Activated CD8-positive, alpha-beta memory T cell treated with anti-CD3 and anti-CD28 coated beads, Interleukin-2, amount 50 U/mL, for 1 hour (primary cell): ENCODE measurements at regions not wholly inside any gene's neighbourhood (a gene's known extent, or its start where the extent isn't known, plus 50 kb on each side); places are given as distances from the start of the nearest gene placed in this dataset.

Source experiments
- DNase-seq: peaks from one replicate; pipeline ENCODE4 v3.0.0-alpha.2; 2020; ENCODE audit errors: extremely low read depth

DNA sequence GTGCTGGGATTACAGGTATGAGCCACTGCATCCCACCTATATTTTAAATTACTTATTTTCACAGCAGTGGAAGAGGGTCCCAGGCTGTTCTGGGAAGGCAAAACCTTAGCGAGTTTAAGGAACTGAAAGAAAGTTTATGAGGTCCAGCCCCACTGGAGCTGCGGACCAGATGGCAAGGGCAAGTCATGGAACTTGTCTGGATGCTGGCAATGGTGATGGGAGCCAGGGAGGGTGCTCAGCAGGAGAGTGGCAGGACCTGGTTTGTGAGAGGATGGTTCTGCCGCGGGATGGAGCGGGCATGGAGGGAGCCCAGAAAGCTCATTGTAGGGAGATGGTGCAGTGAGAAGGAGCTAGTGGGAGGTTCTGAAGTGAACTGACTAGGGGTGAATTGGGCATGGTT is 50.6 kb upstream of the SLC45A1 start:
- no peak for DNase-seq

DNA sequence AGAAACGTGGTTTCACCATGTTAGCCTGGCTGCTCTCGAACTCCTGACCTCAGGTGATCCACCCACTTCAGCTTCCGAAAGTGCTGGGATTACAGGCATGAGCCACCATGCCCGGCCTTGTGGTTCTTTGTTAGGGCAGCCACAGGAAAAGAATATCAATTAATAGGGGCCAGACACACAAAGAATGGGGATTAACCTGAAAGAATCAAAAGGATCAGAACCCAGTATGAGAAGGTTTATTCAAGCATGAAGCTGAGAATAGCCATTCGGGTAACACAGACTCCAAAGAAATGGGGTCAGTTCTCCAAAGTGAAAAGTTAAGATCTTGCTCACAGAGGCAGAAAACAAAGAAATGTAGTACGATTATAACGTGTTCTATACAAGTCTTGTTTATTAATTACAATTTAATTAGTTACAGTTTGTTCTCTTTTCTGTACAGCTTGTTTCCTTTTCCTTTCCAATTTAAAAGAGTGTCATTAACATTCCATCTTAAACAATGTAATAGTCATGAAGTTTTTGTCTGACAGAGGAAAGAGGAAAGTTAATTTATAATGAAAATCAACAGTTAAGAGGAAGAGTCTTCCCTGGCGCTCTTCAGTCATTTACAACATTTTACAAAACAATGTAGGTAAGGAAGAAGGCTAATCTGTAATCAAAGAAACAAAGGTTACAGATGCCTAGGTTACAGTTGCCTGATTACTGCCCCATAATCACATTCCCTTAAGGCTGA is 51.3 kb upstream of the SLC45A1 start:
- DNase-seq, result no peak

DNA sequence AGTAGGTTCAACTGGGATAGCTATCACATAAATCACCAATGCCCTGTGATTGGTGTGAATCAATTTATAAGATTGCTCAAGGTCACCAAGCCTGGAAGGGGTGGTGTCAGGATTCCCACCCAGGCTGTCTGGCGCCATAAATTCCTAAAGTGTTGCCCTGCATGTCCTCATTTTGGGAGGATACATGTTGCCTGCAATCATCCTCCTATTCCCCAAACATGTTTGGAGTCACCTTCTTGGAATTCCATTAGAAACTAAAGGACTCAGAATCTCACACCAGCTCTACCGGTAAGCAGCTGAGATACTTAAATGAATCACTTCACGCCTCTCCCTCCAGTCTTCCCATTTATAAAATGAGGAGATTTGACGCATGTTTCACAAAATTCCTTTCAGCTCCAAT is 54.1 kb upstream of the SLC45A1 start:
- DNase-seq, result no peak

DNA sequence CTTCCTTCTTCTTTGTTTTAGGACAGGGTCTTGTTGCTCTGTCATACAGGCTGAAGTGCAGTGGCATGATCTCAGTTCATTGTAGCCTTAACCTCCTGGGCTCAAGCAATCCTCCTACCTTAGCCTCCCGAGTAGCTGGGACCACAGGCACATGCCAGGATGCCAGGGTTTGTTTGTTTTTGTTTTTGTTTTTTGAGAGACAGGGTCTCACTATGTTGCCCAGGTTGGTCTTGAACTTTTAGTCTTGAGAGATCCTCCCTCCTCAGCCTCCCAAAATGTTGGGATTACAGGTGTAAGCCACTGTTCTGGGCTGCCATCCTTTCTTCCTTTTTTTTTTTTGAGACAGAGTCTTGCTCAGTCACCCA is 56.5 kb upstream of the SLC45A1 start:
- no peak for DNase-seq

DNA sequence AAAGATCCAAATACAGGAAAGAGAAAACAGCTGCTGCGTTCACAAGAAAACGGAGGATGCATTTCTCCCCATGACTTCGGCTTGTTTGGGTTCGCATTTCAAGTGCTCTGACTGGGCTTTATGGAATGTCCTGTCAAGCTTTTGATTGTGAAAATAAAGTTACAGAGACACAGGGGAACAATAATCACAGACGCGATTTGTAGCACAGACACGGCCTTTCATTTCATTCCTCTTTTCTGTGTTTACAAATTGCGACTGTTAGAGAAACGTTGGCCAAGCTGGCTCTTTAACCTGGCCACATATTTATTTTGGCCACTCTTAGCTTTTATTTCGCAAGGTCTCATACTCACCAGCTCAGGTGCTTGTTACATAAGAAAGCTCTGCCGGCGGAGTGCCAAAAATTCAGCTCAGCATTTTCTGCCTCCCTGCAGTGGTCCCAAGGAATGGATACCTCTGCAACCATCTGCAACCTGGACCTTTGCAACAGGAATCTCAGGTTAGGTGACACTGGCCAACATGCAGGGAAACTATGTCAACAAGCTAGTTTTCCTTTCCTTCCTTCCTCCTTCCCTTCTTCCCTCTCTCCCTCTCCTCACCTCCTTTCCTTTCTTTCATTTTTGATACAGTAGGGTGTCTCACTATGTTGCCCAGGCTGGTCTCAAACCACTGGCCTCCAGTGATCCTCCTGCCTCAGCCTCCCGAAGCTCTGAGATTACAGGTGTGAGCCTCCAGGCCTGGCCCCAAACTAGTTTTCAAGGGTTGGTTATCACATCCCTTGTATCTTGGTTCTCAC is 58.2 kb upstream of the SLC45A1 start:
- no peak for DNase-seq

DNA sequence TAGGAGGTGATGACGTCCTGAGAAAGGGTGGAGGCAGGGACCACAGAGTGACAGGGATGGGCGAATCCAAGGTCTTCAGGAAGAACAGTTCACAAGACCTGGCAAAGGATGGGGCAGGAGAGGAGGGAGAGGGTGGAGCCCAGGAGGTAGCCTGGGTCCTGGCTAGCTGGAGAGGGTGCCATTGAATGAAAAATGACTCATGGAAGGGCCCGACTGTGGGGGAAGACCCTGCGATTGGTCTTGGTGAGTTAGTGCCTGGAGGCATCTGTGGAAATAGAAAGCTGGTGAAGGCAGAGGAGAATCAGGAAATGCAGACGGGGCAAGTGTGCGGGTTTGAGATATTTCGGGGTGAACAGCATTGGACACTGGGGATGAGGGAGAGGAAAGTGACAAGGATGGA is 60.3 kb upstream of the SLC45A1 start:
- DNase-seq, result no peak

DNA sequence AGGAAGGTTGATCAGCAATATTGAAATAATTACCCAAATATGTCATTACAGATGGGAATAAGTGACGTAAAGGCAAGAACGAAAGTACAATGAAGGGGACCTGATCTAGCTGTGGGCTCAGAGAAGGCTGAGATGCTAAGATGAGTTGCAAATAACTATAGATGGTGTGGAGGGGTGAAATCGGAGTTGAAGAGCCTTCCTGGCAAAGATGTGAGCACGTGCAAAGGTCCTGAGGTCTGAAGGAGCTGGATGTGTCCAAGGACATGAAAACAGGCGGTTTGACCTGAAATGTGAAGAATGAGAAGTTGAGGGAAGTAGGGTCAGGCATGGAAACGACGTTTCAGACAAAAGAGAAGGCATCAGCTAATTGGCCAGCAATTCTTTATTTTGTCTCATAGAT is 61.6 kb upstream of the SLC45A1 start:
- no peak for DNase-seq

DNA sequence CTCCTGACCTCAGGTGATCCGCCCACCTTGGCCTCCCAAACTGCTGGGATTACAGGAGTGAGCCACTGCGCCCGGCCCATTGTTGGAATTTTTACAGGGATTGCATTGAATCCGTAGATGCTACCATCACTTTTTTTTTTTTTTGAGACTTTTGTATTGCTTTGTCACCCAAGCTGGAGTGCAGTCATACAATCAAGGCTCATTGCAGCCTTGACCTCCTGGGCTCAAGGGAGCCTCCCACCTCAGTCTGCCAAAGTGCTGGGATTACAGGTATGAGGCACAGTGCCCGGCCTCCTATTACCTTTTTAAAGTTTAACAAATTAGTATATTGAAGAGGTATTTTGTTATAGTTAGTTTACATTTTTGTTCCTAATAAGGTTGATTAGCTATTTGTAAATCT is 62.2 kb upstream of the SLC45A1 start:
- DNase-seq, result no peak

DNA sequence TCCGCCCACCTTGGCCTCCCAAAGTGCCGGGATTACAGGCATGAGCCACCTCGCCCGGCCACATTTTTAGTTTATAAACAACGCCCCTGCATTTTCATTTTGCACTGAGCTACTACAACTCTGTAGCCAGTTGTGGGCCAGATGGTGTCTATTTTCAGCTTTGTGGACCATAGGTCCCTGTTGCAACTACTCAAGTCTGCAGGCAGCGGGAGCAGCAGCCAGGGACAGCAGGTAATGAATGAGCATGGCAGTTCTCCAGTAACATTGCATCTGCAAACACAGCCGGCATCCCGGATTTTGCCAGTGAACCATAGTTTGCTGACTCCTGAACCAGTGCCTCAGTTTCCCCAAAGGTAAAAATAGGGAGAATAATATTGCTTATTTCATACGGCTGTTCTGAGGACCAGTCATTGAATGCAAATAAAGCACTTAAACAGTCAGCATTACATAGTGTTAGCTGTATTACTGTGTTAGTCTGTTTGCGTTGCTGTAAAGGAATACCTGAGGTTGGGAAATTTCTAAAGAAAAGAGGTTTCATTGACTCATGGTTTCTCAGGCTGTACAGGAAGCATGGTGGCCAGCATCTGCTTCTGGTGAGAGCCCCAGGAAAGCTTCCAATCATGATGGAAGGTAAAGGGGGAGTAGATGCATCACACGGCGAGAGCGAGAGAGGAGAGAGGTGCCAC is 65.5 kb upstream of the SLC45A1 start:
- no peak for DNase-seq

DNA sequence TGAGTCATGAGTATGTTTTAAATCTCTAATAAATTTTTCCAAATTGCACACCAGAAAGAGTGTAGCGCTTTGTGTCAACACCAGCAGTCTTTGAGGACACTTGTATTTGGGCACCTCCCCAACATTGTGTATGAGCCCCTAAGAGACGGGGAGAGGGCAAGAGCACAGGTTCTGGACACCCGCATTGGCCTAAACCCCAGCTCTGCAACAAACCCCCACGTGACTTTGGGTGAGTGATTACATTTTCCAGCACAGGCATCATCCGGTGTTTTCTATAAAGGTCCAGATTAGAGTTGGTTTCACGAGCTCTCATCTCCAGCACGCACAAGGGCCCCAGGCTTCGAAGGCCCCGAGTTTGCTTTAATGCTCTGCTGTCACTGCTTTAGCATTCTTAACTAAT is 66.3 kb upstream of the SLC45A1 start:
- DNase-seq, result no peak

DNA sequence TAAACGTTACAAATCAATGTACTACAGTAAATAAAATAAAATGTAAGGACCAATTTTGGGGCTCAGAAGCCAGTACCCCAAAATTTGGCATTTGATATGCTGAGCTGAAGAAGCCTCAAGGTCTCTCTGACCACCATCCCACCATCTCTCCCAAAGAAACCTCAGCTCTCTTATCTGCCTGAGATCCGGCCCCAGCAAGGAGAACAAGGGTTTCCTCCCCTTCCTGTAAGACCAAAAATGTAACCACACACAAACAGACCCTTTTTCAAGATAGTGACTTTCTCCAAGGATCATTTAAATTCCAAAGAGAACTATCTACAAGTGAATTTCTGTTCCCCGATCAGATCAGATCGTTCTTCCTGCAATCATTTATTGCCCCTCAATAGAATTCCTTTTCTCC is 68.1 kb upstream of the SLC45A1 start:
- DNase-seq, result no peak

DNA sequence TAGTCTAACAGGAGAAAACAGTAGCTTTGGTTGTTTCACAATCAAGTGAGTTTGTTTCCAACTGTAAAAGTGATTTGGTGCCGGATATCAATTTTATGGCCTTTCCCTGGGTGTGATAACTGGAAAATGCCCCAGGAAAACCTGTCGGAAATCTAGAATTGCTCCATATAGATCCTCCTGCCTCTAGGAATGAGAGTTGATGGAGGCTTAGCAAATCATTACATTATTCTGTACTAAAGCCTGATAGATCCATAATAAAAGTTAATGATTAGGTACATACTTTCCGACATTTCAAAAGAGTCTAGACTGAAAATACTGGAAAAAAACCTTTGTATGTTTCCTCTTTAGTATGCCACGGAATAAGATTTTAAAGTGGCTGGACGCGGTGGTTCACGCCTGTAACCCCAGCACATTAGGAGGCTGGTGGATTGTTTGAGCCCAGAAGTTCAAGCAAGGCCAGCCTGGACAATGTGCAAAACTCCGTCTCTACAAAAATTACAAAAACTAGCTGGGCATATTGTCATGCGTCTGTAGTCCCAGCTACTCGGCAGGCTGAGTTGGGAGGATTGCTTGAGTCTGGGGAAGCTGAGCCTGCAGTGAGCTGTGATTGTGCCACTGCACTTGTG is 70.0 kb upstream of the SLC45A1 start:
- no peak for DNase-seq

DNA sequence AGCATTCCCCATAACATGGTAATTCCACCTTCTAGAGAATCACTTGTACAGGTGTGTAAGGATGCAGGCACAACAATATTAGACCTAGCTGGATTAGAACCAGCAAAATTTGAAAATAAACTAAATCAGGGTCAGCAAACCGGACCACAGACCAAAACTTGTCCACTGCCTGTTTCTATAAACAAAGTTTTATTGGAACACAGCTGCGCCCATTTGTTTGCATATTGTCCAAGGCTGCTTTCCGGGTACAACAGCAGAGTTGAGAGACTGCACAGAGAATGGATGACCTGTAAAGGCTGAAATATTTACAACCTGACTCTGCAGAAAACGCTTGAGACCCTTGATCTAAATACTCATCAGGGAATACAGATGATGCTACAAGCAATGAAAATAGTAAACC is 73.6 kb upstream of the SLC45A1 start:
- DNase-seq, result no peak

DNA sequence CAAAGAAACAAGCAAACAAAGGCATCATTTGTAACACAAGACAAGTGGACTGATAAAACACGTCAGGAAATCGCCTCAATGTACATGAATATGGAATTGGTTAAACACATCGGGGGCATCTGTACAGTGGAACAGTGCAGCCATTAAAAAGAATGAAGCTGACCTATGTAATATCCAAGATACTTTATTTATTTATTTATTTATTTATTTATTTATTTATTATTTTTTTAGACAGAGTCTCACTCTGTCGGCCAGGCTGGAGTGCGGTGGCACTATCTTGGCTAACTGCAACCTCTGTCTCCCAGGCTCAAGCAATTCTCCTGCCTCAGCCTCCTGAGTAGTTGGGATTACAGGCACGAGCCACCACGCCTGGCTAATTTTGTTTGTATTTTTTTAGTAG is 75.4 kb upstream of the SLC45A1 start:
- no peak for DNase-seq

DNA sequence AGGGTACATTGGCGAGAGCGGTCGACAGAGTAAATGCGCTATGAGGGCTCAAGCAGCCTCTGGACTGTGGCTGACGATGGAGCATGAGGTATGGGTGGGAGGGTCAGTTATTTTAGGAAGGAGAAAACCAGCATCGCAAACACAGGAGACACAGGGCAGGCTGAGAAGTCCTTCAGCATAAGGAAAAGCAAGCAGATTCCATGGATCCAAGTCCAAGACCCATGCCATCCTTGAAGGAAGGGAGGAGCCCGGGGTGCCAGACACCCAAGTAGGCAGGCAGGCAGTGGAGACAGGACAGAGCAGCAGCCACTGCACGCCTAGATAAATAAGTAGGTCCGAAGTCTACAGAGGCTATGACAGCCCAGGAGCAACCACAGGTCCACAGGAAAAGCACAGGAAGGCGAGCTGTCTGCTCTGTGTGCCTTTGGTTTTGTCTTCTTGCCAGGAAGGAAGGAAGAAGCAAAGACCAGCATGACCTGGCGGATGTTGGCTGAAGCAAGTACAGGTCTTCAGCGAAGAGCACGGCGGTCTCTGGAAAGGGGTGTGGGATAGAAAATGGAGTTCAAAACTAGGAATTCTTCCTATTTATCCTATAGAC is 76.4 kb upstream of the SLC45A1 start:
- DNase-seq, result no peak

DNA sequence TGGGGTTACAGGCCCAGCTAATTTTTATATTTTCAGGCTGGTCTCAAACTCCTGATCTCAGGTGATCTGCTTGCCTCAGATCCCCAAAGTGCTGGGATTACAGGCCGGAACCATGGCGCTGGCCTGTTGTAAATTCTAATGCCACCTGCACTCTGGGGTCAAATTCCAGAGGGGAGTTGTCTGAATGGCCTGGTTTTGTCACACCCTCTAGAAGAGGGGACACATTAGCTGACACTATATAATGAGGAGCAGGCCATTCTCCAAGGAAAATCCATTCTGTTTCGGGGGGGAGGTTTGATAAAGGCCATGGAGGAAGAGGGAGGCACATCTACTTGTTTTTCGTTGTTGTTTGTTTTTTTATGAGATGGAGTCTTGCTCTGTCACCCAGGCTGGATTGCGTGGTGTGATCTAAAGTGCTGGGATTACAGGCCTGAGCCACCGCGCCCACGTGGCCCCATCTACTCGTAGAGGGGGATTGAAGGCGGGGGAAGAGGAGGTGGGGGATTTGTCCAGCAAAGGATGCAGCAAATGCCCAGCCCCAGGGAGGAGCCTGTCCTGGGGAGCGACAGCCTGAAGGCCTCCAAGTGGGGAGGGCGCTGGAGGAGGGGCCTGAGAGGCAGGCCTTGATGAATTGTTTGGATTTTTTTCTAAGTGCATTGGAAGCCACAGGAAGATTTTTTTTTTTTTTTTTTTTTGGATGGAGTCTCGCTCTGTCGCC is 78.4 kb upstream of the SLC45A1 start:
- no peak for DNase-seq

DNA sequence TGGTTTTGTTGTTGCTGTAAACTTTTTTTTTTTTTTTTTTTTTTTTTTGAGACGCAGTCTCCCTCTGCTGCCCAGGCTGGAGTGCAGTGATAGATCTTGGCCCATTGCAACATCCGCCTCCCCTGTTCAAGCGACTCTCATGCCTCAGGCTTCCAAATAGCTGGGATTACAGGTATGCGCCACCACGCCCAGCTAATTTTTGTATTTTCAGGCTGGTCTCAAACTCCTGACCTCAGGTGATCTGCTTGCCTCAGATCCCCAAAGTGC is 78.9 kb upstream of the SLC45A1 start:
- no peak for DNase-seq

DNA sequence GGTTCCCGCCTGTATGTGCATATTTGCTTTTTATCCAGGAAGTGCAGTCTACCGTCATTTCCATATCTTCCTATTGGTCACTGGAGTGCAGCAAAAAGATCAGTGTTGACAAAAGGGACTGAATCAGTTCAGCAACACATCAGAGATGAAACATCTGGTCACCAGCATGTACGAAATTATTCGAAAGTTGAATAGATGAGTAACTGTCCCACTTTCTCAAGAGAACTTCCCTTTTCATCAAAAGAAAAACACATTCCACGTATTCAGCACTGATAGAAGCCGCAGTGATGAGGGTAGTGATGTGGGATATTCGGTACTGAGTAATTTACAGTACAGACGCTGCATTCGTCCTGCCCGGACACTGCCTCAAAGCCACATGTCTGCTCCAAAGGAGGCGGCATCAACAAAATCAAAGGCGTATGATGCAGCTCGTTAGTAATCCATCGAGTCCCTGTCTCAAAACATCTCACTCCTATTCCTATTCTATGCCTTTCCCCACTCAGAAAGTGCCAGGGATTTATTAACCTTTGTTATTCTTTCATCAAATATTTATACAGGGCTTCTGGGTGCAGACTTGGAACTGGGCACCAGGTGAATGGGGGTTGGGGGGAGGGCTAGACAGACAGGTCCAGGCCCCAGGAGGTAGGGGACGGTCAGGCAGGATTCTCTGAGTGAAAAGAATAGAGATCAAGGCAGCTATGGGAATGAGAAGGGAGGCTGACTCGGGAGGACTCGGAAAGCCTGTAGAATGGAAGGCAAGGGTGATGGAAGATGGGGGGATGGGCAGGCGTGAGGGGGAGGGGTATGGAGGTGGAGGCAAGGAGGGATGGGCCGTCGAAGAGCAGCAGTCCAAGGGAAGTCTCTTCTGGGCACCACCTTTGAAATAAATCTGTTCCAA is 79.5 kb upstream of the SLC45A1 start:
- no peak for DNase-seq

DNA sequence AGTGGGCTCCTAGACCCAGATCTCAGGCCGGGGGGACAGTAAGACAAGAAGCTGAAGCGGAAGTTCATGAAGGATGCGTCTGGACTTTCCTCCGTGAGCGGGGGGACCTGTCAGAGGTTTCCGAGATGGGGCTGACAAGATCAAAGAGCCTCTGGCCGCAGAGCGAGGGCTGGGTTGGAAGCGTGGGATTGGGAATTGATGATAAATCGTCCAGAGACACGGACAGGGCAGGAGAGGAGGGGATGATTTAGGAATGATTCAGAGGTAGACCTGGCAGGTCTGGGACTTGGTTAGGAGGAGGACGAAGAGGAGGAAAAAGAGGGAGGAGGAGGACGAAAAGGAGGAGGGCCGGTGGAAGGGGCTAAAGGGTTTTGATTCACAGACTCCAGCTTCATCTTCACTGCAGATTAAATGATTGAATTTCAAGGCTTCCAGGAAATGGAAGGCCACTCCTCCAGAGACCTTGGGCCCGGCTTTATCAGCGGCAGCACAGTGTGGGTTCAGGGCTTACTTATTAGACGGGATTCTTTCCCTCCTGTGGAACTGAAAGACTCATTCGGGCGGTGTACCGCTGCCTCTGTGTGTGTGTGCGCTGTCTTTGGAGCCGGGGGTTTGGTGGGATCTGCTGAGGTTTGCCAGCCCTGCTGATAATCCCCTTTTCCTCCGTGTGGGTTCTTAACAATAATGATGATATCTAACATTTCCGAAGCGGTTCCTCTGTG is 85.7 kb upstream of the SLC45A1 start:
- no peak for DNase-seq

DNA sequence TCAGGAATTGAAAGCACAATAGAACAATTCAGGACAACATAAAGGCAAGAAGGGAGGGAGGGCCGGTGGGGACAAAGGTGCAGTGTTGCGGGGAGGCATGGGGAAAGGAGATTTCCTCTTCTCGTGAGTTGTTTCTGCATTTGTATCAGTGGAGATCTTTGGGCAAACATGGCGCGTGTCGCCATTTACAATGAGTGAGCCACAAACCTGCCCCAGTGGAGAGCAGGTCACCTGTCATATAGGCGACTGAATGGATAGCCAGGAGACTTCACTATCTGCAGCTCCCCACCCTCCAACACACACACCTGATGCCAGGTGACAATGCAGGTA is 87.7 kb upstream of the SLC45A1 start:
- DNase-seq, result no peak
